ENCODE measurements at regions not wholly inside any gene's neighbourhood (a gene's known extent, or its start where the extent isn't known, plus 50 kb on each side); places are given as distances from the start of the nearest gene placed in this dataset.
"Not testable (repeated sequence)": the region's sequence is repeated elsewhere in the genome, so short reads cannot be mapped to it uniquely, and the experiment has no call there.

DNA sequence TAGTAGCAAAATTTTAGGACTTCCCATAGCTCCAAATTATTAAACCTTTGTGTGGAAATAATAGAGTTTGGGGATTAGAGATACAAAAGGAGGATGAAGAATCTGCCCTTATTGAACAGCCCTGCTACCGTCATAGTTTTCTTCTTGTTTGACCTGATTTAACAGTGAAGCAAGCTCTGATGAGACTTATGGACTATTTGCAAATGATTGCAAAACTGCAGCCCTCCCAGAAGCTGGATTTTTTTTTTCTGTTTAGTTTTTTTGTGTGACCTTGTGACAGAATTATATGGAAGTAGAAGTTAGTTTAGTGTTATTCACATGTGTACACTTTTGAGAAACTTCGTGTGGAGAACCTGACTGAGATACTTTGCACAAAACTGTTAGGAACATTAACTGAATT is 267.8 kb downstream of the KCNRG start:
- Mint-ChIP-seq H3K9me3 (peaks cover 7% of the 10 kb centered on the region), H3K4me1 (peaks cover 24% of the 10 kb centered on the region), H3K36me3 (no peaks in the 10 kb centered on the region), H3K4me3 (no peak overlapping the region), H3K27ac (no peak overlapping the region)
- DNase-seq (ENCODE audit: low spot score in 2 of 2) (no peak), ATAC-seq (no peak)

DNA sequence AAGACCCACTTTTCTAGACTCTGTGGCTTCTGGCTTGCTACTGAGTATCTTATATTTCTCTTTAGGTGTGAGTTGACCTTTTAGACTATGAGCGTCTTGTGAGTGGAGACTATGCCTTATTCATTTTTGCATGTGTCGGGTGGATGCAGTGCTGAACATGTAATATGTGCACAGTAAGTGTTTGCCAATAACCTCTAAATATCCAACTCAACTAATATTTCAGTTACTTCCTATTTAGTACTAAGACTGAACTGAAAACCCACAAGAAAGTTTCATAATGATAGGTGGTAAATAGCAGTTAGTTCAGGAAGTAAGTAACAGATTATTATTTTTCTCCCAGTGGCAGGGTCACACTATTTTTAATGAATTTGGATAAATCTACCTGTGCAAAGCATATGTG is 269.3 kb downstream of the KCNRG start:
- H3K9me3 Mint-ChIP-seq = peaks cover 7% of the 10 kb centered on the region
- H3K36me3 Mint-ChIP-seq = no peaks in the 10 kb centered on the region
- no peak for DNase-seq (ENCODE audit: low spot score in 2 of 2)
- no peak overlapping the region for H3K27ac Mint-ChIP-seq
- peaks cover 24% of the 10 kb centered on the region for H3K4me1 Mint-ChIP-seq
- peak; percentile 45 for ATAC-seq
- H3K4me3 Mint-ChIP-seq = no peak overlapping the region

DNA sequence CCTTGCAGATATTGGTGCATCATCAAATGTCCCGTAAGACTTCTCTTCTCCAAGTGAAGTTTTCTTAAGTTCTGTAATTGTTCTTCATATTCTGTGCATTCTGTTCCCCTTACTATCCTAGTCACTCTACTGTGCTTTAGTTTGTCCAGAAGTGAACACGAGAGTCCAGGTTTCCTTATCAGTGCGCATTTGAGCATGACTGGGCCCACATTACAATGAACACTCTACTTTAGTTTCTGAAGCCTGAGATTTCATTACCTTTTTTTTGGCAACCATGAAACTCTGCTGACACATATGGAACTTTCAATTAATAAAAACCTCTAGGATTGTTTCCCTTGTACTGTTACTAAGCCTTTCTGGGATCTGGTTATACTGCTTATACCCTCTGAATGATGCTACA is 270.0 kb downstream of the KCNRG start:
- DNase-seq (ENCODE audit: low spot score in 2 of 2) (no peak), ATAC-seq (no peak)
- H3K4me1 Mint-ChIP-seq = peaks cover 31% of the 10 kb centered on the region
- H3K36me3 Mint-ChIP-seq = no peaks in the 10 kb centered on the region
- H3K4me3 Mint-ChIP-seq = no peak overlapping the region
- no peak overlapping the region for H3K27ac Mint-ChIP-seq
- H3K9me3 Mint-ChIP-seq = peaks cover 7% of the 10 kb centered on the region

- Mint-ChIP-seq H3K27ac (no peak overlapping the region), H3K4me1 (peaks cover 42% of the 10 kb centered on the region), H3K36me3 (no peaks in the 10 kb centered on the region), H3K4me3 (no peak overlapping the region), H3K9me3 (peaks cover 3% of the 10 kb centered on the region)
- ATAC-seq = no peak
- no peak for DNase-seq (ENCODE audit: low spot score in 2 of 2)
Observed at GRCh38 chr13:50286324-50286723, 271.1 kb downstream of the KCNRG start.

- no peaks in the 10 kb centered on the region for H3K9me3 Mint-ChIP-seq
- no peaks in the 10 kb centered on the region for H3K36me3 Mint-ChIP-seq
- peaks cover 39% of the 10 kb centered on the region for H3K4me1 Mint-ChIP-seq
- H3K27ac Mint-ChIP-seq = no peak overlapping the region
- H3K4me3 Mint-ChIP-seq = no peak overlapping the region
- ATAC-seq = peak; percentile 73
- no peak for DNase-seq (ENCODE audit: low spot score in 2 of 2)
Observed at GRCh38 chr13:50290186-50290585, 274.9 kb downstream of the KCNRG start.

DNA sequence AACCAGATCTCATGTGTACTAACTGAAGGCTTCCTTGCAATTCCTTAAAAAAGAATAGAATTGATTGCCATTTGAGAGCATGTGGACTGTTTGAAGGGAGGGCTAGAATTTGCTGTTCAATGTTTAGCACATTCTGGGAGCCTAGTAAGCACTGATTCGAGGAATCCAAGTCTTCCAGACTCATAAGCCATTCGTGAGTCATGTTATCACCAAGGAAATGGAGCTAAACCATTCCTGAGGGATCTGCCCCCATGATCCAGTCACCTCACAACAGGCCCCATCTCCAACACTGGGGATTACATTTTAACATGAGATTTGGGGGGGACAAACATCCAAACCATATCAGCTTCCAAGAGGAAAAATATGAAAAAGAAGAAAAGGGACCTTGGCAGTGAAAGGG is 276.4 kb downstream of the KCNRG start:
- no peaks in the 10 kb centered on the region for H3K36me3 Mint-ChIP-seq
- ATAC-seq (no peak), DNase-seq (ENCODE audit: low spot score in 2 of 2) (no peak)
- H3K4me3 Mint-ChIP-seq = no peak overlapping the region
- H3K9me3 Mint-ChIP-seq = no peaks in the 10 kb centered on the region
- peaks cover 41% of the 10 kb centered on the region for H3K4me1 Mint-ChIP-seq
- no peak overlapping the region for H3K27ac Mint-ChIP-seq

GRCh38 chr13:50292081-50292480 is 276.8 kb downstream of the KCNRG start:
- Mint-ChIP-seq H3K9me3 (no peaks in the 10 kb centered on the region), H3K4me1 (peaks cover 45% of the 10 kb centered on the region), H3K27ac (no peak overlapping the region), H3K4me3 (no peak overlapping the region), H3K36me3 (no peaks in the 10 kb centered on the region)
- ATAC-seq (peak; percentile 40), DNase-seq (ENCODE audit: low spot score in 2 of 2) (no peak)

- H3K4me3 Mint-ChIP-seq; H3K27ac Mint-ChIP-seq; H3K9me3 Mint-ChIP-seq; DNase-seq (ENCODE audit: low spot score in 2 of 2); ATAC-seq; H3K36me3 Mint-ChIP-seq: not testable (repeated sequence)
- peaks cover 62% of the 10 kb centered on the region for H3K4me1 Mint-ChIP-seq
Observed at GRCh38 chr13:50294425-50294824, 279.2 kb downstream of the KCNRG start.

GRCh38 chr13:50299546-50300249 is 284.5 kb downstream of the KCNRG start:
- peak overlapping the region; percentile 16 for H3K27ac Mint-ChIP-seq
- no peak for ATAC-seq

DNA sequence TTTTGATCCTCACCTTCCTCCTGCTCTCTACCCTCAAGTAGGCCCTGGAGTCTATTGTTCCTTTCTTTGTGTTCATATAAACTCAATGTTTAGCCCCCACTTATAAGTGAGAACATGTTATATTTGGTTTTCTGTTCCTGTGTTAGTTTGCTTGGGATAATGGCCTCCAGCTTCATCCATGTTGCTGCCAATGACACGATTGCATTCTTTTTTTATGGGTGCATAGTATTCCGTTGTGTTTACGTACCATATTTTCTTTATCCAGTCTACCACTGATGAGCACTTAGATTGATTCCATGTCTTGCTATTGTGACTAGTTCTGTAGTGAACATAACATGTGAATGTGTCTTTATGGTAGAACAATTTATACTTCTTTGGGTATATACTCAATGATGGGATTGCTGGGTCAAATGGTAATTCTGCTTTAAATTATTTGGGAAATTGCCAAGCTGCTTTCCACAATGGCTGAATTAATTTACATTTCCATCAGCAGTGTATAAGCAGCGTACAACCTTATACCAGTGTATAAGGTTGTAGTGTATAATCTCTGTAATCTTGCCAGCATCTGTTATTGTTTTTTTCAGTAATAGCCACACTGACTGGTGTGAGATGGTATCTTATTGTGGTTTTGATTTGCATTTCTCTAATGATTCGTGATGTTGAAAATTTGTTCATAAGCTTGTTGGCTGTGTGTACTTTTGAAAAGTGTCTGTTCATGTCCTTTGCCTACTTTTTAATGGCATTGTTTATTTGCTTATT is 288.9 kb downstream of the KCNRG start:
- no peaks in the 10 kb centered on the region for H3K9me3 Mint-ChIP-seq
- H3K4me1 Mint-ChIP-seq = peaks cover 35% of the 10 kb centered on the region
- no peak overlapping the region for H3K4me3 Mint-ChIP-seq
- ATAC-seq = no peak
- no peak for DNase-seq (ENCODE audit: low spot score in 2 of 2)
- no peak overlapping the region for H3K27ac Mint-ChIP-seq
- no peaks in the 10 kb centered on the region for H3K36me3 Mint-ChIP-seq

More at GRCh38 chr13:50299546-50300249, 284.5 kb downstream of the KCNRG start:
- no peak for DNase-seq (ENCODE audit: low spot score in 2 of 2)
- H3K36me3 Mint-ChIP-seq = no peaks in the 10 kb centered on the region
- no peaks in the 10 kb centered on the region for H3K9me3 Mint-ChIP-seq
- H3K4me3 Mint-ChIP-seq = no peak overlapping the region
- peaks cover 55% of the 10 kb centered on the region for H3K4me1 Mint-ChIP-seq

DNA sequence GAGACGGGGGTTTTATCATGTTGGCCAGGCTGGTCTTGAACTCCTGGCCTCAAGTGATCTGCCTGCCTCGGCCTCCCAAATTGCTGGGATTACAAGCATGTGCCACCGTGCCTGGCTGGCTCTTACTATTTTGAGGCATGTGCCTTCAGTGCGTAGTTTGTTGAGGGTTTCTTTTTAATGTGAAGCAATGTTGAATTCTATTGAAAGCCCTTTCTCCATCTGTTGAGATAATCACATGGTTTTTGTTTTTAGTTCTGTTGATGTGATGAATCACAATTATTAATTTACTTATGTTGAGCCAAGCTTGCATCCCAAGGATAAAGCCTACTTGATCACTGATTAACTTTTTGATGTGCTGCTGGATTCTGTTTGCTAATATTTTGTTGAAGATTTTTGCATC is 290.9 kb downstream of the KCNRG start:
- DNase-seq (ENCODE audit: low spot score in 2 of 2) (no peak), ATAC-seq (no peak)
- H3K36me3 Mint-ChIP-seq = no peaks in the 10 kb centered on the region
- no peak overlapping the region for H3K27ac Mint-ChIP-seq
- H3K9me3 Mint-ChIP-seq = no peaks in the 10 kb centered on the region
- H3K4me3 Mint-ChIP-seq = no peak overlapping the region
- peaks cover 30% of the 10 kb centered on the region for H3K4me1 Mint-ChIP-seq

GRCh38 chr13:50309318-50309717 is 294.1 kb downstream of the KCNRG start:
- no peaks in the 10 kb centered on the region for H3K36me3 Mint-ChIP-seq
- H3K4me1 Mint-ChIP-seq = peaks cover 25% of the 10 kb centered on the region
- no peak overlapping the region for H3K27ac Mint-ChIP-seq
- DNase-seq (ENCODE audit: low spot score in 2 of 2) (no peak), ATAC-seq (no peak)
- no peaks in the 10 kb centered on the region for H3K9me3 Mint-ChIP-seq
- H3K4me3 Mint-ChIP-seq = no peak overlapping the region

DNA sequence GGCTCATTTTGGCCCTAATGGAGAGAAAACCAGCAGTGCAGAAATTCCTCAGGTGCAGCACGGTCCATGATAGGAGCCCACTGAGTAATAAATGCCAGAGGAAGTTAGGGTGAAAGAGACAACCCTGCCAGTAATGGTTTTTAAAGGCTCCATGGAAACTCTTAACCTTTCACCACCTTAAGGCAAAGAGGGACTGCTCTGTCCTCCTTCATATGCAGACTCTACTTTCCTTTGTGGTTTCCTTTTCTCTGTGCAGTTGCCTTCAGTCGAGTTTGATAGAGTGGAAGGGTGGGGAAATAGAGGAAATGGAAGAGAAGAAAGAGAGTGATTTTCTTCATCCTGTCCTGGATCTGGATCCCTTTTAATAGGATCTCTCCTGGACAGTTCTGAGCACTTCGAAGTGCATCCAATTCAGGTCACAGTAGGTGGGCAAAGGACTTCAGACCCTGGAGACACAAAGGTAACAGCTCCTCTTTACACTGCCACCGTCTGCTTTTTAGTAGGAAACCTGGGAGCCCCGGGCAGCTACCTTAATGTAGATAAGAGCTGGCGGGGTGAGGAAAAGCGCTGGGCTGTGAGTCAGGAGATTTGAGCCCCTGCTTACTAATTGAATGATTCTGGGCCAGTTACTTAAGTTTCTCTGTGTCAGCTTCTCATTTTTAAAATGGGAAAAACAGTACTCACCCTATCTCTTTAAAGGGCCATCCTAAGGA is 294.8 kb downstream of the KCNRG start:
- peak overlapping the region; percentile 11 for H3K4me3 Mint-ChIP-seq
- ATAC-seq = peak; percentile 71

DNA sequence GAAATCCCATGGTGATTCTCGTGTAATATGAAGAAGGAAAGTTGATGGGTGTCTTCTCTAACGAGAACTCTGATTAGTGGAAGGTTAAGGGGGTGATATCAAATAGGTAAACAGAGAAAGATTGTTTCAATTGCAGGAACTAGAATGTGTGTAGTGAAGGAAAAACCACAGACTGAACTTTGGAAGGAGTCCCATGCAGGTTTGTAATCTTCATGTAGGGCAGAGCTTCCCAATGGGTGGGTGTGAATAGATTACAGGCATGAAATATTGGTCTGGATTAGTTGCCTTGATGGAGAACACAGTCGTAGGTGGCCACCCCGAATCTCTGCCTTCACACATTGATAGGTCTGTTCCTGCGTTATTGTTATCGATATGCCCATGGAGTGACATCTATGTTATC is 295.5 kb downstream of the KCNRG start:
- H3K36me3 Mint-ChIP-seq = no peaks in the 10 kb centered on the region
- no peak overlapping the region for H3K27ac Mint-ChIP-seq
- no peak for ATAC-seq
- H3K4me3 Mint-ChIP-seq = no peak overlapping the region
- H3K4me1 Mint-ChIP-seq = peaks cover 11% of the 10 kb centered on the region
- no peak for DNase-seq (ENCODE audit: low spot score in 2 of 2)
- no peaks in the 10 kb centered on the region for H3K9me3 Mint-ChIP-seq

More for the DNA sequence above, 294.8 kb downstream of the KCNRG start:
- H3K36me3 Mint-ChIP-seq = no peaks in the 10 kb centered on the region
- no peak for DNase-seq (ENCODE audit: low spot score in 2 of 2)
- H3K27ac Mint-ChIP-seq = no peak overlapping the region
- H3K9me3 Mint-ChIP-seq = no peaks in the 10 kb centered on the region
- peaks cover 17% of the 10 kb centered on the region for H3K4me1 Mint-ChIP-seq

DNA sequence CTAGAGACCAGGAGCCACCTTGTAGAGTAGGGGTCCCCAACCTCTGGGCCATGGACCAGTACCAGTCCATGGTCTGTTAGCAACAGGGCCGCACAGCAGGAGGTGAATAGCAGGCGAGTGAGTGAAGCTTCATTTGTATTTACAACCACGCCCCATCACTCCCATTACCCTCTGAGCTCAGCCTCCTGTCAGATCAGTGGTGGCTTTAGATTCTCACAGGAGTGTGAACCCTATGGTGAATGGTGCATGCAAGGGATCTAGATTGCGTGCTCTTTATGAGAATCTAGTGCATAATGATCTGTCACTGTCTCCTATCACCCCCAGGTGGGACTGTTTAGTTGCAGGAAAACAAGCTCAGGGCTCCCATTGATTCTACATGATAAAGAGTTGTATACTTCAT is 303.6 kb downstream of the KCNRG start:
- Mint-ChIP-seq H3K4me1 (peaks cover 33% of the 10 kb centered on the region), H3K9me3 (no peaks in the 10 kb centered on the region), H3K36me3 (no peaks in the 10 kb centered on the region), H3K27ac (peak overlapping the region; percentile 55), H3K4me3 (no peak overlapping the region)
- ATAC-seq = no peak
- no peak for DNase-seq (ENCODE audit: low spot score in 2 of 2)

Data from stimulated activated effector memory CD8-positive, alpha-beta T cell treated with anti-CD3 and anti-CD28 coated beads, Interleukin-12 subunit alpha, Interleukin-12 subunit beta, amount 100 ng/mL, for 72 hours (primary cell).